ENCODE measurements at regions not wholly inside any gene's neighbourhood (a gene's known extent, or its start where the extent isn't known, plus 50 kb on each side); places are given as distances from the start of the nearest gene placed in this dataset.

DNA sequence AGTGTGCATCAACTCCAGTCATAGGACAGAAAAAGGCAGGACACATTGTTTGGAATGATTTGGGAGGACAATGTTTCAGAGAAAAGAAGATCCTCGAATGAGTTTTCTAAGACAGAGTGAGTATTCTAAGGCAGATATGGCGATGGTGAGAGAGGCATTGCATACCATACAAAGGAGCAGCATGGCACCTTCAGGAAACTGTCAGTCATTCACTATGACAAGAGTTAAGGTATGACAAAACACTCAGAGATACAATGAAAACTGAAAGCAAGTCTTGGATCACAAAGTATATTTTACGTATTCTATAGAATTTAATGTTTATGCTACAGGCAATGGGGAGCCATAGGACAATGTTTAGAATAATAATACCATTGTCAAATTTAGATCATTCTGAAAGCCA, 337.4 kb upstream of the LYPLAL1 start:
- FAIRE-seq, result no peak

DNA sequence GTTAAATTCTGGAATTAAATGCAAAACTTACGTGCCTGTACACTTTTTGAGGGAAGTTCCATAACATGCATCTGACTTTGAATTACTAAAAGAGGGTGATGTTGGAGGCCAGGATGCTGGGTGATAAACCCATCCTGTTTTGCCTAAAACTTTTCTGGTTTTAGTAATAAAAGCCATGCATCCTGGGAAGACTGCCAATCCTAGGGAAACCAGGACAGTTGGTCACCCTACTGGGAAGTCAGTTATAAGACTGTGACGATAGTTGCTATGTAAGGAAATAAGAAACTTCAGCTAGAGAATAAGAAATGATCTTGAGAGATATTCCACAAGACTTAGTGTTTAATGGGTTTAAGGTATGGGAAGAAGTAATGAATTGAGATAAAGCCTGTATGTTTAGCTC, 336.6 kb upstream of the LYPLAL1 start:
- no peak for FAIRE-seq

DNA sequence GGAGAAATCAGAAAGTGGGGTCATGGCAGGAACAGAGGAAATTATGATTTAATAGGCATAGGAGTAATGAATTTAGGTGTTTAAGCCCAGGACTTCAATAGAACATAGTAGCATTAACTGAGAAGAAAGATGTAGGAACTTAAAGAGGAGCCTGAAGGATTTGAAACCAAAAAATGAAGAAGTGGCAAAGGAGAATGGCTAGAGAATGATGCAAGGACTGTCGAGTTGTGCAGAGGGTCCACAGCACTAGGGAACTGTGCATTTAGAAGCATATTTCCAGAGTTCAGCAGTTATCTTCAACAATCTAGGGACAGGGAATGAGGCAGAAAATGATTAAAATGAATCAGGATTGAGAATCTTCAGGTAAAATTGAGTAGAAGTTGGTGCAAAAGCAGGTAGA, 328.1 kb upstream of the LYPLAL1 start:
- no peak for FAIRE-seq

DNA sequence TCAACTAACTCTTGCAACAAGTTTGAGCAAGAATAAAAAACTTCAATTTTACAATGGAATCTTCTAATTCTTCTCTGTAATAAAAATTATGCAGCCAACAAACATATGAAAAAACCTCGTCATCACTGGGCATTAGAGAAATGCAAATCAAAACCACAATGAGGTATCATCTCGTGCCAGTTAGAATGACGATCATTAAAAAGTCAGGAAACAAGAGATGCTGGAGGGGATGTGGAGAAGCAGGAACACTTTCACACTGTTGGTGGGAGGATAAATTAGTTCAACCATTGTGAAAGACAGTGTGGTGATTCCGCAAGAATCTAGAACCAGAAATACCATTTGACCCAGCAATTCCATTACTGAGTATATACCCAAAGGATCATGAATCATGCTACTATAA, 327.5 kb upstream of the LYPLAL1 start:
- FAIRE-seq, result no peak

DNA sequence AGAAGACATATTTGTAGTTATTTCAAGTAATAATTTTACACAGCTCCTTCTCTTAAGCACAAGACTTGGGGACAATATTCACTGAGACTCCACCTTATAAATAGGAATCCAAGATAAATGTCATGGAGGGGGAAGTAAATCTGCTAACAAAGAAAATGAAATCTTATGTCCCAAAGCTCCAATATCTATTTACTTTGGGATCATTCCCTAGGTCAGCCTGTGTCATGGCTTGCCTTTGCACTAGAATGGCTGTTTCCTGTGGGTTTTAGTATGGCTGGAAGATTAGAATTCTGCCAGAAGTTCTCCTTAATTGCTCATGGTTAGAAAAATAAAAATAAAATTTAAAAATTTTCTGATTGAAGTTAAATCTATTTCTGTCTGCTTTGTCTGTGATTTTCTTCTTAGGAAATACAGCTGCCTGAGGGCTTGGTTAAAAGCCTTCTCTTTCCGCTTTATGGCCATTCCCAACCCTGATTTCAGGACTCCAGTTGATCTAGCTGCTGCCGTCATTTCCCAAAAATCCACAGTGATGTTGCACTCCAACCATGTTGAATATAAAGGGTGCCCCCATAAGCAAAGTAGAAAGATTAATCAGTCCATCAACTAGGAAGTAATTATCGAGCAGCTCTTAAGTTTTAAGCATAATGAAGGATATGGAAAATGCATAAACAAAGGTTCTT, 326.4 kb upstream of the LYPLAL1 start:
- no peak for FAIRE-seq

DNA sequence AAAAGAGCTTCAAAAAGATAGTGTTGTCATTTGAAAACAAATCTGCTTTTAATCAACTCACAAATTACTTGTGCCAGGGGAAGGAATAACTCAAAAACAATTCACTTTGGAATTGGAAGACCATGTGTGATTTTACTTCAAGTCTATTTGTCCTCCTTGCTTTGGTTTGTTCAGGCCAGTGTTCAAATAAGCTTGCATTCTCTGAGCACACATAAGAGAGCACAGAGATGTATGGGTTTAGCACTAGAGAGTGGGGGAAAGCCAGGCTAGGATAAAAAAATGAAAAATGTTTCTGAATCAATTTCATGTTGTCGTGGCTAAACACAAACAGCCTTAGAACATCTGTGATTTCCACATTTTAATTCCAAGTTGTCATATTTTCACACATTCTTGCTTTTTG, 325.7 kb upstream of the LYPLAL1 start:
- no peak for FAIRE-seq

DNA sequence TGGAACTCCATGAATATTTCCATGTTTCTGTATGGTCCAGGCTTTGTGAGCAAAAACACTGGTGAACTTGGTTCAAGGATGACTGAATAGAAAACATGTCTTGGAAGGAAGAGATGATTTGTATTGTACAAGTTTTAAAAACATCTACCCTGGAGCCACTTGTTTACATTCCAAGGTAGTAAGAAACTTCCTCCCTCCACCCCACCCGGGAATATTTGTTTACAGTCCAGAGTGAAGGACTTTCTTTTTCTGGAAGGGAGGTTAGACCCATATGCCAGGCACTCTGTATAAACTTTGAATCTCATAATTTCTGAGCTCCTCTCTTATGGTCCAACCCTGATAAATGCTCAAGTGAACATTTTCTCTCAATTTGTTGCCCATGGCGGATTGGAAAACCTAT, 323.3 kb upstream of the LYPLAL1 start:
- peak; percentile 64 for FAIRE-seq

DNA sequence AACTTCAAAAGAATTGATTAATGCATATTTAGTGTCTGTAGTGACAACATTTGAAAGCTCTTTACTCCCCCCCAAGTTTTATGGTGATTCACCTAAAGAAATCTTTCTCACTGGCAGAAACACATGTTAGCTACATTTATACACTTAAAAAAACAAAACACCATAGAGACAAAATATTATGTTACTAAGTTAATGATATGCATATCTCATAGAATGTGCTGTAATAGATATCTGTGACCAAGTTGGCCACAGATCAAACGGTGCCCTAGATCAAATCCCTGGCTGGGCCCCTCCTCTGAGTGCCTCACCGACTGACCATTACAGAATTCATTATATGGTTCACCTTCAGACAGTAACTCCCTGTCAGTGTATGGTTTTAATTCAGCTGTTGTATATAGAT, 322.1 kb upstream of the LYPLAL1 start:
- FAIRE-seq, result no peak

DNA sequence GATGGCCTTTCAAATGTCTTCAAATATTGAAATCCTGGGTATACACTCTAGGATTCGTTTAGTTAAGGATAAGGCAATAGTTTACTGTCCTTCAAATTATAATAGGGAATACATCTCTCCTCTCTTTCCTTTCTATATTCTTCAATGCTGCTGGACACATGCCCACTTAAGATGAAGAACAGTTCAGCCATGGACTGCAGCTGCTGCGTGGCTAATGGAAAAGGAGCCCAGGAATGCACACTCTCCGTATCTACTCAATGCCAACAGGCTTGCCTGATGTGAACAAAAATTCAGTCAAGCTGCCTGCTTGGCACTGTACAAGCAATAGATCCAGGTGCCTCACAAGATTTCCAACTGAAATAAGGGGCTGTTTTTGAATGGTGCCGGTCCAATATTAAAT, 321.2 kb upstream of the LYPLAL1 start:
- no peak for FAIRE-seq

DNA sequence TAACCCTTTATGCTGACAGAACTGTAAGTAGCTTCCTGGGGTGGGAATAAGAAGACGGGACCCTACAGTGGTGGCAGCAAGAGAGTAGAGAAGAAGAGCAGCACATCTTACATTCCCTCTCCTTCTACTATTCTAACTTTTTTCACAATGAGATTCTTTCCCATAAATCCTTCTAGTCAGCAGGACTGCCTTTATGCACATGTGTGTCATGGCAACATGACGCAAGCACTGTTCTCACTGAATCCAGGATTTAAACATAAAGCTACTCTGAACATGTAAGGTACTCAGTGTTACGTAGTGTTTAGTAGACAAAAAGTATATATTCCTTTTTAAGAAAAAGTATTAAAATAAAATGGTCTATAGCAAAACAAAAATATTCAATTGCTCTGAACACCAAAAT, 309.7 kb upstream of the LYPLAL1 start:
- no peak for FAIRE-seq

DNA sequence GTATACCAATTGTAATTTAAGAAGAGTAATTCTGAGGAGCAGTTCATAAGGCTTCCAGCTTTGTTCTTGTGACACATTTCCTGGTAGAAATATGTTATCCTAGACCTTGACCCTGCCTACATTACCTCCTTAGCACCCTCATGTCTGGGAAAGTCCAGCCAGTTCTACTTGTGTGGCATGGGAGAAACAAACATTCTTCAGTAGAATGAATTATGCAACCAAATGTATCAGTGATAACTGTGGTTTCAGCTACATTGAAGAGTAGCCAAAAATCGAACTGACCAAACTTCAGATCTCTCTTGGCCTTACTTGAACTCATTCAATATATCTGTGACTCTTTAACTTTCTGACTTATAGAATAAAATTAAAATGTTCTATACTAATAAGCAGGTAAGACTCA, 308.1 kb upstream of the LYPLAL1 start:
- no peak for FAIRE-seq

DNA sequence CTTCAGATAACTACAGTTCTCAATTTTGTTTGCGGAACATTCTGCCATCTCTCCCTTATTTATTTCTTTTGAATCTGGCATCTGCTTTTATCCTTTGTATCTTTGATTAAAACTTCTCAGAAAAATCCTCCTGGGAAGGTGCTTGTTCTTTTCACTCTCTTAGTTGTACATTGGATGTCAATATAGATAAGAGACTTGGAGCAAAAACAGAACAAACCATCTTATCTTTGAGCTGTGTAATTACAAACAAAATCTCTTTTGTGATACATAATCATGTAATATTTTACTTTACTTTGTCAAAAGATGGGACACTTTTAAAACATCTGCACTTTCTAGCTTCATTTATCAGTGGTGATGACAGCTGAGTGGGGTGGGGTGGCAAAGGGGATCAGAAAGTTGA, 307.2 kb upstream of the LYPLAL1 start:
- FAIRE-seq, result no peak

DNA sequence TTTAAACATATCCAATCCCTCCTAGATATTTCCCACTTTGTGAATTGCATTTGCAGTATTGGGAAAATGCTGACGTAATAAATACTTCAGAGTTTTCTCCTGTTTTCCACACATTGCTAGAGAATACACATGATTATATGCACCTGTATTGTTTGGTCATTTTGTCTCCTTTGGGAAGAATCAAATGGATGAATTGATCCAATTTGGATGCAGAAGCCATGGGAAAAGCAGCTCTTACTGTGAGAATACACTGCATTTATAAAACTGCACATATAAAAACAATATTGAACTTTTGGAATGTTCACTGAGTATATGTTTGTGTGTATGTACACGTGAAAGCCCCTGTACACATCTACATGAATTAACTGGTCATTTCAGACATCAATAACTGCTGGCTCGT, 306.6 kb upstream of the LYPLAL1 start:
- FAIRE-seq, result no peak

DNA sequence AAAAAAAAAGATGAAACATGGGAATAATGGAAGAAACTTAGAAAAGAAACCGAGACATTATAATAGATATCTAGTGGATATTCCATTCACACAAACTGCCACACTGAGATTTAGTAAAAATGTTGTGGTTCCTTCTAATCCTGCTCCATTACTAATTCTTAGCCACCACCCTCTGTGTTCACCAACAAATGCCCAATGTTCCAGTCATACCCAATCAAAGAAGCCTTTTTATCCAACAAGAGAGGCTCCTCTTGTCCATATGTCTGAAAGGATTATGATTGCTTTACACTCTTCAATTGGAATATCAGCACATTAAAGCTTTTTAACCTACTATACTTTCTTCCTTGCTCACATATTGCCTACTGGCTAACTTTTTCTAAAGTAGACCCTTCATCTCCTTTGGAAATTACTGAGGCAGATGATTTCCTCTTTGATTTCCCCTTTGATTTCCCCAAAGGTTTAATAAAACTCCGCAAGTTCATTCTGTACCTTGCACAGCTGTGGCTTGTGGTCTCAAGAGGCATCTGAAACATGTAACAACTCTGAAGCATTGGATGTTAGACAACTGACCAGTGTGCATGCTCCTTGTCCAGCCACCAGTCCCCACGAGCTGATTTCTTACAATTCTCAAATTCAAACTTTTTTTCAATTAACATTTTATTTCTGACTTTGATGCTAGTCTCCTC, 305.6 kb upstream of the LYPLAL1 start:
- no peak for FAIRE-seq

DNA sequence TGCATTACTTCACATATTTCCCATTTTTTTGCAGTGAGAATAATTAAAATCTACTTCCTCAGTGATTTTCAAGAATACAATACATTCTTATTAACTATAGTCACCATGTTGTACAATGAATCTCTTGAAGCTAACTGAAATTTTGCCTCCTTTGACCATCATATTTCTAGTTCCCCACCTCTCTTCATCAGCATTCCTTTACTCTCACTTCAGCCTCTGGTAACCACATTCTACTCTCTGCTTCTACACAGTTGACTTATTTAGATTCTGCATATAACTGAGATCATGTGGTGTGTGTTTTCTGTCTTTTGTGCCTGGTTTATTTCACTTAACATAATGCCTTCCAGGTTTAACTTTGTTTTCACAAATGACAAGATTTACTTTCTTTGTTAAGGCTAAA, 304.4 kb upstream of the LYPLAL1 start:
- FAIRE-seq, result no peak

DNA sequence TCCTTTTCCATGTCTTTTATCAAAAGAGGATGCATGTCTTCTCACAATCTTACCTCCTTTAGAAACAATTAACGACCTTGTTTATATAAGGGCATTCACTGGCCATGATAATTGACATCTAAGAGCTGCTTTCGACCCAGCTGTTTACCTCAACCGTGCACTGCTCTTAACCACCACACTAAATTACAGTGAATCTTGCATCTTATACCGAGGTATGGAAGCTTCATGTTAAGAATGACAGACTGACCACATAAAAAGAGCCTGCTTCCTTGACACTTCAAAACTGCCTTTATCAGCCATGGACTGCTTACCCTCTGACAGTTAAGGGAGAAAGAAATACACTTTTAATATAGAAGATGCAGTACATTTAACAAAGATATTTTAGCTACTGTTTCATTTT, 301.7 kb upstream of the LYPLAL1 start:
- FAIRE-seq, result no peak

DNA sequence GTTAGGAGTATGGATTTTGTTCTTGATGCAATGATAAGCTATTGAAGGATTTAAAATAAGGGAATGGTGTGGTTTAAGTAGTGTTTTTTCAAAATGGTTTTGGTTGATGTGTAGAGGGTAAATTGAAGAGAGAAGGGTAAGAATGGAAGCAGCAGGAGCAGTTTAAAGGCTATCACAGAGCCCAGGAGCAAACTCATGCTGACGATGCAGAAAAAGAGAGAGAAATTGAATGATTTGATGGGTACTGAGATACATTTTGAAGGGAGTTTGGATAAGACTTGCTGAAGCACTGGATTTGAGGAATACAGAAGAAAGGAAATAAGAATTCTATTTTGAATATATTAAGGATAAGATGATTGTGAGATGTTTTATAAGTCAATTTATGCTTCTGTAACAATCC, 300.8 kb upstream of the LYPLAL1 start:
- FAIRE-seq, result no peak

DNA sequence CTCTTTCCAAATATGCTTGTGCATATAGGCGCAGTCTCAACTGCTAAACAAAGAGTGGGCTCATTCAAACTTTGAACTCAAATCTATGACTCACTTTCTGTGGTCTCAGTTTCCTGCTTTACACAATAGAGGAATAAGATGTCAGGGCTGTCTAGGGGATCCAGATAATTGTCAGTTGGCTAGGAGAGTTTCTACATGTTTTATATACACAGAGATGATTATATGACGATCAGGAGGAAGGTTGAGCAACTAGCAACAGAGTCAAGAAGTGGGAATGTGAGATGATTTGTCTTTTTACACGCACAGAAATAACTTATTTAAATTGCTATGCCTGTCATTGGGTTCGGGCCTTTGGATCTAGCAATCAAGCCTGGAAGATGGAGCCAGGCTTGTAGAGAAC, 299.4 kb upstream of the LYPLAL1 start:
- FAIRE-seq, result no peak

DNA sequence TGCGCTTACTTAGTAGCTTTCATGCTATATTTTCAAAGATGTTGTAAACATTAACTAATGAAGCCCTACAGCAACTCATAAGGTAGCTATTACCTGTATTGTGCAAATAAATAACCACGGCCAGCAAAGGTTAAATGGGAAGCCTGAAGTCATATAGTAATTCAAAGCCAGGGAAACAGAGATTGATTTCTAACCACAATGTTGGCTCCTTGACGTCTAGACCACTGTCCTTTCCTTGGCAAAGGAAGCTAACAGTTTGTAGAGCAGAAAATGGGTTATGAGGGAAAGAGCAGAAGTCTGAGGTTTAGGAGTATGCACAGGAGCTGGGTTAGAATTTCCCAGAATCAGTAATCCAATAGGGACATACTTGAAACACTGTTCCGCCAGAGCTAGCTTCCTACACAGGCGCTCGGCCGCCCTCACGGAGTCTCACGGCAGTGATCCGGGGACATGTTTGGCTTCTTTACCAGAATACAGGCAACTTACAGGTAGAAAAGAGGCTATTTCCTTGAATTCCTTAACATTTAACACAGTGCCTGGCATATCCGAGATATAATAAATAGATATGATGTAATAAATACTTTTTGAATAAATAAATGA, 298.8 kb upstream of the LYPLAL1 start:
- no peak for FAIRE-seq

DNA sequence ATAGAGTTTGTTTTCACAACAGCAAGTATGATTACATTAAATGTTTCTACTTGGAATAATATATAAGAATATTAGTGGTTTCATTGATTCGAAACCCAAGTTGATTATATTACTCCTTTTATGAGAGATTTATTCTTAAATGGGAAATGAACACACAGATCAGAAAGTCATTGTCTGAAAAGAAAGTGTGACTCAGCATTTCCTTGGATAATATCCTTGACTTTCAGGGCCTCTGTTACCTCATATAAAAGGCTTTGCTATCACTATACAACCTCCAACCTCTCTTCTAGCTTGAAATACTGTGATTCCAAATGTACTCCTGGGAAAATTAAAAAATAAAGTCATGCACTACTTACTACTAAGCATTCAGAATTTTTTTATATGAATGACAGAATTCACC, 295.3 kb upstream of the LYPLAL1 start:
- no peak for FAIRE-seq

DNA sequence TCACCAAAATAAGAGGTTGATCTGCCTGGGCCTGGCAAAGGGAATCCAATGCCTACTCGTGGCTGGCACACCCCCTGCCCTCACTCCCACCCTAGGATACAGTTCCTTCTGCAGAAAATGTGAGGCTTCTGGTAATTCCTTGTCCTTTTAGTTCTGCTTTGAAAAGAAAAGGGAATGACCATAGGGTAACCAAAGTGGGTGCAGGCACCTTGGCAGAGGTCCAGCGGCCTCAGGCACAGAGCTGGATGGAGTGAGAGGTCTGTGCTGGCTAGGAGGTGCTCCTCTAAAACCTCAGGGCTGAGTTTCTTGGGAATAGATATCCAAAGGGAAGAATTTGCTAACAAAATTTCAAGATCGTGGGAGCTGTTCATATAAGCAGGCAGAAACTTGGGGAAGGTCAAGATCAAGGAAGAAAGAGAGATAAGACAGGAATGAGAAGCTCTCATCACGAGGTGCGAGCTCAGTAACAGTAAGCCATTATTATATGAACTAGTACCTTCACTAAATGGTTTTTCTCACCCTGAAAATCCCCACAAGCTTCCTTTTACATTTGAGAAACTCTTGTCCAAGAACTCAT, 293.1 kb upstream of the LYPLAL1 start:
- FAIRE-seq, result no peak

DNA sequence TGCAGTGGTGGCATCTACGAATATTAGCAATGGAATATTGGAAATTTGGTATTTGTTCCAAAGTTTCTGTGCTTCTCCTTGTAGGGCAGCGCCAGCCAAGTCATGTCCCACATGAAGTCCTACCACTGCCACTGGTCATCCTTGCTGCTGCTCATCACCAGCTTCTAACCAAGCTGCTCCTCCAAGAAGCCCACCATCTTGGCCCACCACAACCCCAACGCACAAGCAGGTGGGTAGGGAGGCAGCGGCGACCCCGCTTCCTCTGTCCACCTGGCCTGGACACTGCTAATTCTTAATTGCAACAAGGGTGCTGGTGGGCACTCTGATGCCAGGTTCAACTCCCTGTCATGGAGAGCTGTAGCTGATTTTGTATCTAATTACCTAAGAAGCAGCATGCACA, 291.2 kb upstream of the LYPLAL1 start:
- no peak for FAIRE-seq

DNA sequence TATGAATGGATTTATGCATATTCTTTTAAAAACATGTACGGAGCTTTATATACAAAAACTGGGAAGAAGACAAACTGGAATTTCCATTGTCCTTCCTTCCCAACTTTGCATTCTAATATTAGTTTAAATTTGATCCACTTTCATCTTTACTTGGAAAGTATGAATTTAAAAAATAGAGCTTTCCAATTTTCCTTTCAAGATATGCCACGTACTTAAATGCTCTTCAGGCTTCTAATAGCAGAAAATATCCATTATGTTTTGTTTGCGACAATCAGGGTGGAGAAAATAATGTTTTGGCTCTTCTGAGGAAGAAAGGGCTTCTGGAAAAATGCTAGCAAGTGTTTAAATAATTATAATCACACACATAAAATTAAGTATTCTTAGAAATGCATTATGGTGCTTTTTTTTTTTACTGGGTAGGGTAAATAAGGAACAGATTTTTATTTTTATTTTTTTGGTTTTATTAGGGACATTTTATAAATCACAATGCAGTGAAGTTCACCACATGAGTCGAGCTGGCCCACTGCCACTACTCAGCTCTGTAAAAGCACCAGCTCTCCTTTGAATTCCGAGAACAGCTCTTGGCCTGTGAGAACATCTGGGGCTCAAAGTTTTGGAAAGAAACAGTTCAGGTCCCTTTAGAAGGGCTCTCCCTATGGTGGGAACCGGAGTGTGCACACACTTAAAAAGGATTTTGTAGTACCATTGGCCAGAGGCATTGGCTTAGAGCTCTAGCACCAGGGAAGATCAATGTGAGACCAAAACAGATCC, 287.4 kb upstream of the LYPLAL1 start:
- FAIRE-seq, result peak; percentile 99

Data from endometrium (tissue), 2 donors.